ENCODE measurements at regions not wholly inside any gene's neighbourhood (a gene's known extent, or its start where the extent isn't known, plus 50 kb on each side); places are given as distances from the start of the nearest gene placed in this dataset.

DNA sequence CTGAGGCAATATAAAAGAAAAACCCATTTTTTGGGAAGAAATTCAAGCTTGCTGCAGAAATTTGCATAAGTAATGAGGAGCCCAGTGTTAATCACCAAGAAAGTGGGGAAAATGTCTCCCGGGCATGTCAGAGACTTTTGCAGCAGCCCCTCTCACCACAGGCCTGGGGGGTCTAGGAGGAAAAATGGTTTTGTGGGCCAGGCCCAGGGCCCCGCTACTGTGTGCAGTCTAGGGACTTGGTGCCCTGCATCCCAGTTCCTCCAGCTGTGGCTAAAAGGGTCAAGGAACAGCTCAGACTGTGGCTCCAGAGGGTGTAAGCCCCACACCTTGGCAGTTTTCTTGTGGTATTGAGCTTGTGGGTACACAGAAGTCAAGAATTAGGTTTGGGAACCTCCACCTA, 209.7 kb downstream of the HDGFL1 start:
- Histone ChIP-seq H3K36me3 (replicated peaks in 1 of 2; ENCODE audit: insufficient read depth in 1 of 2, low read depth in 2 of 2) (no peaks in the 10 kb centered on the region), H3K4me3 (no peak overlapping the region), H3K4me1 (no peaks in the 10 kb centered on the region), H3K27me3 (no peaks in the 10 kb centered on the region), H3K9me3 (peaks cover 0 to 10% (median 0%) of the 10 kb centered on the region in 3 donors), H3K27ac (no peak overlapping the region)
- no peak for ATAC-seq
- DNase-seq: no peak
- no peak for TF ChIP-seq POLR2A (IDR thresholded peaks at IDR 0.05)
- TF ChIP-seq CTCF (IDR thresholded peaks at IDR 0.05): no peak
- intact Hi-C loops (cut with DNase I): no loop called here
- 89% methylated on average over 2 of the region's 2 CpGs for WGBS, 2 donors

DNA sequence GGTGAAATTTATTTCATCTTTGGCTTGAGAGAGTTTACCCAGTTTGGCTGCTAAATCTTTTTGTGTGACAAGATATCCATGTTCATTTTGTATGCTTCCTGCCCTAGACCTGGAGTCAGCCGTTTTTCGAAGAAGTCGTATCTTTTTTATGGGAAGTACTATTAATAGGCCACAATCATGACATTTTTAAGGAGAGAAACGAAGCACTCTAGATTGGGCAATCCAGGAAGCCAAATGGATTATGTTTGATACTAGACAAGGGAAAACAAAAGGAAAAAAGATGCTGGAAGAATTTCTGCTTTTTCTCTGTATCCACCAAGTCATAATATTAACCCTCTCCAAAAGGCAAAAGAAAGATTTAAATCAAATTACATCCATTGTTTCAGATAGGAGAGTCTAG, 214.6 kb downstream of the HDGFL1 start:
- Histone ChIP-seq H3K4me3 (no peak overlapping the region), H3K27ac (no peak overlapping the region), H3K9me3 (no peaks in the 10 kb centered on the region), H3K36me3 (replicated peaks in 1 of 2; ENCODE audit: insufficient read depth in 1 of 2, low read depth in 2 of 2) (no peaks in the 10 kb centered on the region), H3K4me1 (no peaks in the 10 kb centered on the region), H3K27me3 (no peaks in the 10 kb centered on the region)
- ATAC-seq (no peak), DNase-seq (no peak)
- TF ChIP-seq POLR2A (IDR thresholded peaks at IDR 0.05): no peak
- TF ChIP-seq CTCF (IDR thresholded peaks at IDR 0.05): no peak
- WGBS, 2 donors: 52 to 68% methylated on average over 4 of the region's 4 CpGs
- intact Hi-C loops (cut with DNase I): no loop called here

DNA sequence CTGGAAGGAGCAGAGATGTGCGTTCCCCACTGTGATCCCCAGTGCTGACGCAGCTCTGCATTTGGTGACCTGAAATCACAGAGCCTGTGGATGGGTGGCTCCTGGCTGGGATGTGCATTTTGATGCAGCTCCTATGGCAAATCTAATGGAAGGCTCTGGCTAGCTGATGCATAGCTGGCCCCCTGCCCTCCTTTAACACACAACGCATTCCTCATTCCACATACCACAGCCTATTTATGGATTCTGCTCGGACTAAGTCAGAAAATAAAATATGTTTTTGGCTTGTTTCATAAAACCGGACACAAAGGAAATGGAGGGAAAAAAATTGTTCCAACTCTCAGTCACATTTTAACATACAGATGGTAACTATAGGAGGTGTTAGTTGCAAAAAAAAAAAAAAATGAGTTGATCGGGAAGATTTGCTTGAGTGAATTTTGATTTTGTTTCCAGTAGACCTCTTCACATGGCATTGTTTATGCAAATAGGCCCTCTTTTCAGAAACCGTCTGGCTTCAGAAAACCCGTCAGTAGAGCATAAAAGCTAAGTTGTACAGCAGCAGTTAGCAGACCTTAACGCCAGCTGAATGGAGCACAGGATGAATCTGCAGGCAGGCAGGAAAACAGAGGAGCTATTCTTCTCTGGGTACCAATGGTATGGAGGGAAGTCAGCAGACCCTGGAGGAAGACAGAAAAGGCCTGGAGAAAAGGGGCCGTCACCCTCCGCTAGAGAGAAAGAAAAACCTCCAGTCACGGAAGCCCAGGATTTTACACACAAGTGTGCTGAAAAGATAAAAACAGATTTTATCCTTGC, 215.4 kb downstream of the HDGFL1 start:
- DNase-seq (no peak), ATAC-seq (no peak)
- intact Hi-C loops (cut with DNase I): no loop called here
- no peaks in the 10 kb centered on the region for H3K4me1 ChIP-seq
- WGBS, 2 donors: 55 to 62% methylated on average over 12 of the region's 12 CpGs
- no peaks in the 10 kb centered on the region for H3K9me3 ChIP-seq
- no peaks in the 10 kb centered on the region for H3K27me3 ChIP-seq
- H3K4me3 ChIP-seq: no peak overlapping the region
- no peak for TF ChIP-seq POLR2A (IDR thresholded peaks at IDR 0.05)
- TF ChIP-seq CTCF (IDR thresholded peaks at IDR 0.05): no peak
- no peaks in the 10 kb centered on the region for H3K36me3 ChIP-seq (replicated peaks in 1 of 2; ENCODE audit: insufficient read depth in 1 of 2, low read depth in 2 of 2)
- no peak overlapping the region for H3K27ac ChIP-seq

DNA sequence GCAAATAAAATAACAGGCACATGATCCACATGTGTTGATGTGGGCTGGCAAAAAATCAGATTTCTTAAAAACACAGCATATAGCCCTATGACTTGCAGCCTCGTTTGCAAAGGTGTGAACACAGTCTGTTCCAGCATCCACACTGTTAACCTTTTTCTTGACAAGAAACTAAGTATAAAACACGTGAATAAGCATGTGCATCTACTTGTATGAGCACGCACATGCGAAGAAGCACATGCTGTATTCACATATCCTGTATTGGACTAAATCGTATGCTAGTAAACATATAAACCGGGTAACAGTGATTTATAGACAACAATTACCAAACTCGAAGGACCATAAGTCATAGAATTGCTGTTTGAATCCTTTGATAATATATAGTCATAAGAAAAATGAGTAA, 218.7 kb downstream of the HDGFL1 start:
- no peaks in the 10 kb centered on the region for H3K4me1 ChIP-seq
- intact Hi-C loops (cut with DNase I): no loop called here
- 63 to 72% methylated on average over 7 of the region's 7 CpGs for WGBS, 2 donors
- no peaks in the 10 kb centered on the region for H3K27me3 ChIP-seq
- H3K36me3 ChIP-seq (replicated peaks in 1 of 2; ENCODE audit: insufficient read depth in 1 of 2, low read depth in 2 of 2): no peaks in the 10 kb centered on the region
- DNase-seq (no peak), ATAC-seq (no peak)
- H3K9me3 ChIP-seq: no peaks in the 10 kb centered on the region
- TF ChIP-seq CTCF (IDR thresholded peaks at IDR 0.05): no peak
- TF ChIP-seq POLR2A (IDR thresholded peaks at IDR 0.05): no peak
- H3K27ac ChIP-seq: no peak overlapping the region
- no peak overlapping the region for H3K4me3 ChIP-seq

DNA sequence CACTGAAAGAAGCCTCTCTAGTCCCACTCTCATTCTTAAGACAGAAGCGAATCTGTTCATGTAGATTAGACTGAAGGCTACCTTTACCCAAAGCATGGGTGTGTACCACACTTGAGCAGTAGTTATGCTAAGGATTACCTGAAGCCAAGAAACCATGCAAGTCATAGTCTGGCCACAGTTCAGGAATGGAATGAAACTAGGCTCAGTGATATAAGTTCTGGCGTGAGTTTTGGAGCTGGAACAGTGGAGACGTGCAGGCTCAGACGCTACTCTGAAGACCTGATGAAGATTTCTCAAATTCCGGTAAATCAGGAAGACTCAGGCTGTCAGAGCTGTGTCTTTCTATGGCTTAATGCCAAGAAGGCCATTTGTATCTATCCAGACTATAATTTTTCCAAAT, 219.9 kb downstream of the HDGFL1 start:
- no peak overlapping the region for H3K27ac ChIP-seq
- no peak for TF ChIP-seq POLR2A (IDR thresholded peaks at IDR 0.05)
- no peak for TF ChIP-seq CTCF (IDR thresholded peaks at IDR 0.05)
- H3K4me3 ChIP-seq: no peak overlapping the region
- no peaks in the 10 kb centered on the region for H3K4me1 ChIP-seq
- 76 to 80% methylated on average over 5 of the region's 5 CpGs for WGBS, 2 donors
- intact Hi-C loops (cut with DNase I): no loop called here
- no peaks in the 10 kb centered on the region for H3K36me3 ChIP-seq (replicated peaks in 1 of 2; ENCODE audit: insufficient read depth in 1 of 2, low read depth in 2 of 2)
- no peak for ATAC-seq
- no peak for DNase-seq
- H3K27me3 ChIP-seq: no peaks in the 10 kb centered on the region
- H3K9me3 ChIP-seq: peaks cover 0 to 1% (median 0%) of the 10 kb centered on the region in 3 donors
